ENCODE measurements at regions not wholly inside any gene's neighbourhood (a gene's known extent, or its start where the extent isn't known, plus 50 kb on each side); places are given as distances from the start of the nearest gene placed in this dataset.

DNA sequence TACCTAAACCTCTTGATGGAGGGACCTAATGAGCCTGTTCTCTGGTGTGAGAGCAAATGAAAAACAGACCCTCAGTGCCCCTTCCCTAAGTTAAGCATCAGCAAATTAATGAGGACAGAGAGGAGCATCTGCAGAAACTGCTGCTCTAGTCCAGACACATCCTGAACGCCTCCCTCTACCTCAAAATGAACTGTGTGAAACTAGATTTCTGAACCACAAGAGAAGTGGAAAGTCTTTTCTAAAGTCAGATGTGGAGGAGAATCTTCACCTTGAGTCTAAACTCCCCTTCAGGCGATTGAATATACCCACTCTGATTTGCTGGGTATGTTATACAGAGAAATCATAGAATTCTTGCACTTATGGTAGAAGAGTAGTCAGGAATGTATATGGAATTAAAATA lies 104.4 kb upstream of the AMZ2 start:
- TF ChIP-seq, protein P1, sequence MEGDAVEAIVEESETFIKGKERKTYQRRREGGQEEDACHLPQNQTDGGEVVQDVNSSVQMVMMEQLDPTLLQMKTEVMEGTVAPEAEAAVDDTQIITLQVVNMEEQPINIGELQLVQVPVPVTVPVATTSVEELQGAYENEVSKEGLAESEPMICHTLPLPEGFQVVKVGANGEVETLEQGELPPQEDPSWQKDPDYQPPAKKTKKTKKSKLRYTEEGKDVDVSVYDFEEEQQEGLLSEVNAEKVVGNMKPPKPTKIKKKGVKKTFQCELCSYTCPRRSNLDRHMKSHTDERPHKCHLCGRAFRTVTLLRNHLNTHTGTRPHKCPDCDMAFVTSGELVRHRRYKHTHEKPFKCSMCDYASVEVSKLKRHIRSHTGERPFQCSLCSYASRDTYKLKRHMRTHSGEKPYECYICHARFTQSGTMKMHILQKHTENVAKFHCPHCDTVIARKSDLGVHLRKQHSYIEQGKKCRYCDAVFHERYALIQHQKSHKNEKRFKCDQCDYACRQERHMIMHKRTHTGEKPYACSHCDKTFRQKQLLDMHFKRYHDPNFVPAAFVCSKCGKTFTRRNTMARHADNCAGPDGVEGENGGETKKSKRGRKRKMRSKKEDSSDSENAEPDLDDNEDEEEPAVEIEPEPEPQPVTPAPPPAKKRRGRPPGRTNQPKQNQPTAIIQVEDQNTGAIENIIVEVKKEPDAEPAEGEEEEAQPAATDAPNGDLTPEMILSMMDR (conservative IDR thresholded peaks at IDR 0.05; ENCODE audit: low read depth, low read length): no peak
- no peak for TF ChIP-seq EZH2phosphoT487 (IDR thresholded peaks at IDR 0.05; ENCODE audit: borderline replicate concordance, low read length)
- TF ChIP-seq EZH2 (IDR thresholded peaks at IDR 0.05; ENCODE audit: low read length, unreplicated experiment): no peak
